Effector memory CD4-positive, alpha-beta T cell (primary cell): ENCODE measurements at regions not wholly inside any gene's neighbourhood (a gene's known extent, or its start where the extent isn't known, plus 50 kb on each side); places are given as distances from the start of the nearest gene placed in this dataset.

ENCODE experiments used
- DNase-seq, 3 donors: peaks; one replicate each; pipeline ENCODE4 v3.0.0-alpha.2; 2020
- H3K27ac ChIP-seq: 2 replicates; pipeline ENCODE4 v1.7.0; 2013; ENCODE audit warnings: mild to moderate bottlenecking, low read length, moderate library complexity; ENCODE audit not compliant: insufficient read depth, poor library complexity, severe bottlenecking
- H3K27me3 ChIP-seq: replicated peaks from 2 replicates; pipeline ENCODE4 v1.7.0; 2013; ENCODE audit warnings: mild to moderate bottlenecking, low read length; ENCODE audit not compliant: insufficient read depth, control insufficient read depth, poor library complexity, severe bottlenecking
- H3K36me3 ChIP-seq: 2 replicates; pipeline ENCODE4 v1.7.0; 2013; ENCODE audit warnings: mild to moderate bottlenecking, low read length, moderate library complexity; ENCODE audit not compliant: control insufficient read depth, insufficient read depth
- H3K4me1 ChIP-seq: 2 replicates; pipeline ENCODE4 v1.7.0; 2013; ENCODE audit warnings: low read length, mild to moderate bottlenecking; ENCODE audit not compliant: control insufficient read depth, insufficient read depth, poor library complexity, severe bottlenecking
- H3K4me3 ChIP-seq: 2 replicates; pipeline ENCODE4 v1.7.0; 2013; ENCODE audit warnings: low read length, low read depth, mild to moderate bottlenecking; ENCODE audit not compliant: insufficient read depth, poor library complexity, severe bottlenecking
- H3K9me3 ChIP-seq: 2 replicates; pipeline ENCODE4 v1.7.0; 2013; ENCODE audit warnings: mild to moderate bottlenecking, low read length, moderate library complexity; ENCODE audit not compliant: control insufficient read depth

DNA sequence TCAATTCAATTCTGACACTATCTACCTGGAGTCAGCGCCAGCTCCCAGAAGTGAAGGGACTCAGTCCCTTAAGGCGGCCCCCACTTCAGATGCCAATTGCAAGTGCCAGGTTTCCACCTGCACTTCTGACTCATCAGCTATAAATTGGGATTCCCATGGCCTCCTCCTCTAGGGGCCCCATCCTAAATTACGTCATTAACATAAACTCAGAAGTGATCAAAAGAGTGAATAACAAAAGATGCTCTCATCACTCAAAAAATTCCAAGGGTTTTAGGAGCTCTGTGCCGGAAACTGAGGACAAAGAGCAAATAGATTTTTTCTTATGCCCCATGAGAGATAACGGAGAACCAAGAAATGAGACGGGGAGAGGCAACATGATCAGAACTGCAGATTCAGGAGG is 148.6 kb upstream of the IRX6 start:
- no peaks in the 10 kb centered on the region for H3K36me3 ChIP-seq
- no peak for DNase-seq
- no peaks in the 10 kb centered on the region for H3K4me1 ChIP-seq
- no peak overlapping the region for H3K27ac ChIP-seq
- H3K4me3 ChIP-seq = no peak overlapping the region
- no peaks in the 10 kb centered on the region for H3K27me3 ChIP-seq
- no peaks in the 10 kb centered on the region for H3K9me3 ChIP-seq

DNA sequence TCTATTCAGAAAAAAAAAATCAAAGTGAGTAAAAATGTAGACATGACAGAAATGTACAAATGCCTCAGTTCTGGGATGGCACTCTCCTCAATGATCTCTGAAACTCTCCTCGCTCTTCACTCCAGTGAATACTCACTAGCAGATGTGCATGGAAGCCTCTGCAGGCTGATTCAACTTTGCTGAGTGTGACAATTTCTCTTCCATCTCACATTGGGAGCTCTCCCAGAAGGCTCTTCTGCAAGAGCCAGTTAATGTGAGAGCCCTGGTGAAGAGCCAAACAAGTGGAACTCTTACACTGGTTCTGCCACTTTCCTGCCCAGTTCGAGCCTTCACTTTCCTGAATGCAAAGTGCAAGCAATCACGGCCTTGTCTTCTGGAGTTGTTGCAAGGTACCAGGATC is 147.1 kb upstream of the IRX6 start:
- DNase-seq = no peak
- no peaks in the 10 kb centered on the region for H3K27me3 ChIP-seq
- no peak overlapping the region for H3K4me3 ChIP-seq
- no peaks in the 10 kb centered on the region for H3K9me3 ChIP-seq
- no peaks in the 10 kb centered on the region for H3K36me3 ChIP-seq
- no peak overlapping the region for H3K27ac ChIP-seq
- no peaks in the 10 kb centered on the region for H3K4me1 ChIP-seq

DNA sequence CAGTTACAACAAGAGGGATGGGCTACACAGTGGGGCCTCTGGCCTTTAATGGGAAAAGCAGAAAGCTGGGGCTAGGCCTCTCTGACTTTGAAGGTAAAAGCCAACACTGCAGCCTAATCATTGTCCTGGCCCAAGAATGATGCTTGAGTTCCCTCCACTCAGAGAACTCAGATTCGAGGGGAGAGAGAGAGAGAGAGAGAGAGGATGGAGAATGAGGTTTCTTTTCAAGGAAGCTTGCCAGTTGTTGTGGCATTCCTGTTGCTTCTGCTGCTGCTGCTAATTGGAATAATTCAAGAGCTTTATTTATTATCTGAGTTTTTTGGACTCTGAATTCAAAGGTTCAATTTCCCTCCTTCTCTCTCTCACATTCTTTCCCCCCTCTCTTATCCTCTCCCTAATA is 144.6 kb upstream of the IRX6 start:
- no peak for DNase-seq

DNA sequence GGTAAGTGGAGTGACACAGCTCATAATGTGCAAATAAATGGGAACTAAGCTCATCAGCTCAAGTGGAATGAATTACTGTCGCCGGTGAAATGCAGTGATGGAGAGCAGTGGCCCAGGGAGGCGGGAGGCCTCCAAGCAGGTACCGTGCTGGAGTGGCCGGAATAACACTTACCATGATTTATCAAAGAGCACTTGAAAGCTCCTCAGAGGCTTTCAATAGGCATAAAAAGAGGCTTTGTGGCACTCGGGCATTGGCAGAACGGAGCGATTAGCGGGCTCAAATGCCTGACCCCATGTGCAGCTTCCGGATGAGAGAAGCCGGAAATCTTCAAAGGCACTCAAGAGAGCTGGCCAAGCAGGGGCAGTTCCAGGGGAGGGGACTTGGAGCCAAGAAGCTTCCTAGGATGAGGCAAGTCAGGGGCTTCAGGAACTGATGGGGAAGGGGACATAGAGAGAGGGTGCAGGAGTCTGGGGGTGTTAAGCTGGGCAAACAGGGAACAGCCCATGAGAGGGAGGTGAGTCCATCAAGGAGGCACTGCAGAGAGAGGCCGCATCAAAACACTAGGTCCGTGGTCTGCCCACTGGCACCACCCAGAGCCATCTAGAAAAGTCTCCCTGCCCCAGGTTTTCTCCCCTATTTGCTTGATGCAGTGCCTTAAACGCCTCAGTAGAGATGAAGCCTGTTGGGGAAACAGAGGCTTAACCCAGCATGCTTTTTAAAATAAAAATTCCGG is 144.0 kb upstream of the IRX6 start:
- H3K4me1 ChIP-seq = no peaks in the 10 kb centered on the region
- no peaks in the 10 kb centered on the region for H3K27me3 ChIP-seq
- no peak for DNase-seq
- no peak overlapping the region for H3K27ac ChIP-seq
- H3K4me3 ChIP-seq = no peak overlapping the region
- H3K36me3 ChIP-seq = no peaks in the 10 kb centered on the region
- H3K9me3 ChIP-seq = no peaks in the 10 kb centered on the region

More for the DNA sequence above, 144.6 kb upstream of the IRX6 start:
- H3K4me3 ChIP-seq = no peak overlapping the region
- no peak overlapping the region for H3K27ac ChIP-seq
- no peaks in the 10 kb centered on the region for H3K36me3 ChIP-seq
- H3K4me1 ChIP-seq = no peaks in the 10 kb centered on the region
- H3K27me3 ChIP-seq = no peaks in the 10 kb centered on the region
- no peaks in the 10 kb centered on the region for H3K9me3 ChIP-seq

DNA sequence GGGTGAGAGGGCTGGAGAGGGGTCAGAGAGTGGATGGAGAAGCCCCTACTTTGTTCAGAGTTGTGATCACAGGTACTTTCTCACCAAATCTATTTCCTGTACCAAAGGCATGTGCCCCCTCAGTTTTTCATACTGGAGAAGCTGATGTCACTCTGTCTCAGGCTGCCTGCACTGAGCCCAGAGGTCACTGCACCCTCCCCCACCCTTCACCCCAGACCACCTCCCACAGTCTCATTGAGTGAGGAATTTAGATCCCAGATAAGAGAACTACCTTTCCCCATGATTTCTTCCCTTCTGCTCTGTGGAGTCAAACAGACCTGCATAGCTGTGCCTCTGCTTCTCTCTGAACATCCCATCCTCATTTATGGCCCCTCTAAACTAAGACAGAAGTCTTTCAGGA is 140.0 kb upstream of the IRX6 start:
- no peaks in the 10 kb centered on the region for H3K27me3 ChIP-seq
- H3K27ac ChIP-seq = no peak overlapping the region
- H3K9me3 ChIP-seq = no peaks in the 10 kb centered on the region
- DNase-seq = no peak
- H3K36me3 ChIP-seq = no peaks in the 10 kb centered on the region
- H3K4me1 ChIP-seq = no peaks in the 10 kb centered on the region
- H3K4me3 ChIP-seq = no peak overlapping the region

DNA sequence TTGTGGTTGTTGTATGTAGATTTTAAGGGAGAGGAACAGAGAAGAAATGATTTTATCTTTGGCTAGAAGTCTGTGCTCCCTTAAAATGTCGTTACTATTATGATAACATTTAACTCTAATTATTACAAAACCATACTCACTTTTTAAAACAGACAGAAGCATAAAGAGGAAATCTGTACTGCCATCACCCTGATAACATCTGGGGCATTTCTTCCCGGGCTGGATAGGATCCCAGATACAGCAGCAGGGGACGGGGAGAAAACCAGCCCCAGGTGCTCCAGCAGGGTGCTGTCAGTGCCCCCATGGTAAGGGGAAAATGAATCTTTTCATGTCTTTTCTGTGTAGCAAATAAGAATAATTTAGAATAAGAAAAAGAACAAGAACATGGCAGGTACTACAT is 139.4 kb upstream of the IRX6 start:
- DNase-seq = no peak
- Histone ChIP-seq H3K4me1 (no peaks in the 10 kb centered on the region), H3K36me3 (no peaks in the 10 kb centered on the region), H3K27ac (no peak overlapping the region), H3K4me3 (no peak overlapping the region), H3K27me3 (no peaks in the 10 kb centered on the region), H3K9me3 (no peaks in the 10 kb centered on the region)

DNA sequence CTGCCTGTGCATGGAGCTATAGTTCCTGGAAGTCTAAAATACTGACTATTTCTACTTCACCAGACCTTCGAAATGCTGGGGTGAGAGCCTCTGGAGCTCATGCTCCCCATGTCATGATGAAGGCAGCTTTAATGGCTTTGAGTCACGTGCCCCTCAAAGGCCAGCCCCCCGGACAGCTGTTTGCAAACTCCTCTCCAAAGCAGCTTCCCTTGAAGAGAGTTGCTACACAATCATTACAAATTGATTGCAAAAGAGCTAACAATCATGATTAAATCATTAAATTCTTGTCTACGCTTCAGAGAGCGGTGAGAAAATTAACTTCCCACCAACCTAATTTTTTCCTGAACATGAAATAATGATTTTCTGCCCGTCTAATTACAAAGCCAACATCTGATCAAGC is 134.8 kb upstream of the IRX6 start:
- H3K27me3 ChIP-seq = no peaks in the 10 kb centered on the region
- H3K36me3 ChIP-seq = no peaks in the 10 kb centered on the region
- no peak overlapping the region for H3K4me3 ChIP-seq
- no peaks in the 10 kb centered on the region for H3K9me3 ChIP-seq
- H3K27ac ChIP-seq = no peak overlapping the region
- DNase-seq = no peak
- no peaks in the 10 kb centered on the region for H3K4me1 ChIP-seq

DNA sequence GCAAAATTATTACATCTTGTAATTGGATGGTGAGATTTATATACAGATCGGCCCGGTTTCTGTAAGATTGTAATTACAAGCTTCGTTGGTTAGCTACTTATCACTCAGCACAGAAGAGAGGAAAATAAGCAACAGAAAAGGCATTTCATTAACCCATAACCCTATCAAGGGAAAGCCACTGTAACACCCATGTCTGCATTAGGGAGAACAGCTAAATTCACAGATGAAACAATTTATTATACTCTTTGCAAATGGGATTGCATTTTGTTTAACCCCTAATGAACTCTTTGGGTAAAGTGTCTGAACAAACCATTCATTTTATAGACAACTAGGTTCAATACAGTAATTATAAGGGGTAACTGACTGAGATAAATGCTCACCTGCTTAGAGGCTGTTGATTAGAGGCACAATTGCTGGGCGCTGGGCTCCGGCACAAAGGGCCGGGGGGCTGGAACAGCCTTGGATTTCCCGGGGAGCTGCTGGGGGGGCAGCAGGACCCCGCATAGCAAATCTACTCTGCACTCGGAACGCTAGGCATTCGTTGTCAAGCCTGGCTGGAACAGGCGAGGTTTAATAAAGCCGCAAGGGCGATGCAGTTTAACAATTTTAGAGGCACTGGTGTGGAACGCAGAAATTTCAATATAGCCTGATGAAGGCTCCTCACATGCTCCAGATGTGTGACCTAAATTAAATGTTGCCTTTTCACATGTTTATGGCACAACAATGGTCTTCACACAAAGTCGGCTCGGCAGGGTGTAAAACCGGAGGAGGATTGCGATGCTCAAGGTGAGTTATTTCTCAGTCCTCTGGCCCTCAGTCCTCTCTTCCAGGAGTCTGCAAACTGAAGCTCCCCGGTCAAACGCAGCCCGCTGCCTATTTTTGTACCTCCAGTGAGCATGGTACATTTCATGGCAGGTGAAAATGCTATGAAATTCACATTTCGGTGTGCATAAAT is 134.0 kb upstream of the IRX6 start:
- Histone ChIP-seq H3K4me1 (no peaks in the 10 kb centered on the region), H3K9me3 (no peaks in the 10 kb centered on the region), H3K36me3 (no peaks in the 10 kb centered on the region), H3K27ac (no peak overlapping the region), H3K4me3 (no peak overlapping the region), H3K27me3 (no peaks in the 10 kb centered on the region)
- DNase-seq = no peak

DNA sequence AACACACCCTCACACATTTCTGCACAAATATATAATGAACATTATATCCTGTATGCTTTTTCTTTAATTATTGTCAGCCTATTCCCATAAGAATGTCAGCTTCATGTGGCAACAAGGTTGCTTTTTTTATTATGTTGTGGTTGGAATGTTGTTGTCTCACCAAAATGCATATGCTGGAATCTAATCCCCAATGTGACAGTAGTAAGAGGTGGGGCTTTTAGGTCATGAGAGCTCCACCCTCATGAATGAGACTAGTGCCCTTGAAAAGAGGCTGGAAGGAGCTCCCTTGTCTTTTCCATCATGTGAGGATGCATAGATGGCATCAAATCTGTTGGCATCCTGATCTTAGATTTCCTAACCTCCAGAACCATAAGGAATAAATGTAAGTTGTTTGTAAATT is 131.3 kb upstream of the IRX6 start:
- no peaks in the 10 kb centered on the region for H3K27me3 ChIP-seq
- no peaks in the 10 kb centered on the region for H3K4me1 ChIP-seq
- no peak overlapping the region for H3K4me3 ChIP-seq
- no peak for DNase-seq
- H3K9me3 ChIP-seq = no peaks in the 10 kb centered on the region
- H3K27ac ChIP-seq = no peak overlapping the region
- no peaks in the 10 kb centered on the region for H3K36me3 ChIP-seq

DNA sequence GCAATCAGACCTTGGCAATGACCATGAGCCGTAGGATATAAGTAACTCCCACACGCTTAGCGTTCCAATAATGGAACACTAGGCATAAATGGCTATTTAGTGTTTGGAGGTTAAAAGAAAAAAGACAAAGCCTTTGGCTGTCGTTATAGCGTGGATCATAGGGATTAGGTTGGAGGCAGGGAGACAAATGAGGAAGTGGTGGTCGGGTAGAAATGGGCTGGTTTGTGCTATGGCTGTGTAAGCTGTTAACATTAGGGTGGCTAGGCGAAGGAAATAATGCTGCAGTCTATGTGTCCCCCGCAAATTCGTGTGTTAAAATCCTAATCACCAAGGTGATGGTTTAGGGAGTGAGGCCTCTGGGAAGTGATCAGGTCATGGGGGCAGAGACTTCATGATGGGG is 120.4 kb upstream of the IRX6 start:
- Histone ChIP-seq H3K4me3 (no peak overlapping the region), H3K27ac (no peak overlapping the region), H3K4me1 (no peaks in the 10 kb centered on the region), H3K36me3 (no peaks in the 10 kb centered on the region), H3K27me3 (no peaks in the 10 kb centered on the region), H3K9me3 (no peaks in the 10 kb centered on the region)
- DNase-seq = no peak
